ENCODE measurements at regions not wholly inside any gene's neighbourhood (a gene's known extent, or its start where the extent isn't known, plus 50 kb on each side); places are given as distances from the start of the nearest gene placed in this dataset.

- peaks cover 7% of the 10 kb centered on the region for H3K27me3 Mint-ChIP-seq (ENCODE audit: insufficient read depth, unreplicated experiment)
- BruUV-seq (replicated peaks), result no TSS peak
- Histone ChIP-seq H3K27me3 (replicated peaks; ENCODE audit: control insufficient read depth, insufficient read depth, low read length) (no peaks in the 10 kb centered on the region; the same call in 1 of the 2 replicates), H3K4me1 (no peaks in the 10 kb centered on the region), H3K9me3 (no peaks in the 10 kb centered on the region; the same call in 1 of the 2 replicates), H3K4me3 (ENCODE audit: low read depth, low read length) (no peak overlapping the region), H3K36me3 (ENCODE audit: control insufficient read depth, insufficient read depth, low read length) (no peaks in the 10 kb centered on the region)
- no peaks in the 10 kb centered on the region for H3K9me3 Mint-ChIP-seq (ENCODE audit: unreplicated experiment)
- H3K4me1 Mint-ChIP-seq (ENCODE audit: low read depth, unreplicated experiment), result no peaks in the 10 kb centered on the region
- POLR2A ChIA-PET, result no interaction called here
- no peak overlapping the region for H3K4me3 Mint-ChIP-seq (ENCODE audit: unreplicated experiment)
- CTCF ChIA-PET, result no interaction called here
- TF ChIP-seq, protein P1, sequence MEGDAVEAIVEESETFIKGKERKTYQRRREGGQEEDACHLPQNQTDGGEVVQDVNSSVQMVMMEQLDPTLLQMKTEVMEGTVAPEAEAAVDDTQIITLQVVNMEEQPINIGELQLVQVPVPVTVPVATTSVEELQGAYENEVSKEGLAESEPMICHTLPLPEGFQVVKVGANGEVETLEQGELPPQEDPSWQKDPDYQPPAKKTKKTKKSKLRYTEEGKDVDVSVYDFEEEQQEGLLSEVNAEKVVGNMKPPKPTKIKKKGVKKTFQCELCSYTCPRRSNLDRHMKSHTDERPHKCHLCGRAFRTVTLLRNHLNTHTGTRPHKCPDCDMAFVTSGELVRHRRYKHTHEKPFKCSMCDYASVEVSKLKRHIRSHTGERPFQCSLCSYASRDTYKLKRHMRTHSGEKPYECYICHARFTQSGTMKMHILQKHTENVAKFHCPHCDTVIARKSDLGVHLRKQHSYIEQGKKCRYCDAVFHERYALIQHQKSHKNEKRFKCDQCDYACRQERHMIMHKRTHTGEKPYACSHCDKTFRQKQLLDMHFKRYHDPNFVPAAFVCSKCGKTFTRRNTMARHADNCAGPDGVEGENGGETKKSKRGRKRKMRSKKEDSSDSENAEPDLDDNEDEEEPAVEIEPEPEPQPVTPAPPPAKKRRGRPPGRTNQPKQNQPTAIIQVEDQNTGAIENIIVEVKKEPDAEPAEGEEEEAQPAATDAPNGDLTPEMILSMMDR (IDR thresholded peaks at IDR 0.05; ENCODE audit: insufficient read depth in 1 of 2, low read depth in 1 of 2, low read length in 1 of 2, severe bottlenecking in 1 of 2, unreplicated experiment in 1 of 2), result no peak
- H3K27ac Mint-ChIP-seq (ENCODE audit: unreplicated experiment), result no peak overlapping the region
- H3K36me3 Mint-ChIP-seq (ENCODE audit: insufficient read depth, unreplicated experiment), result no peaks in the 10 kb centered on the region
- no peak for DNase-seq
- intact Hi-C loops (cut with micrococcal nuclease; ENCODE audit: unreplicated experiment), result no loop called here
Measured at GRCh38 chr10:23686722-23687121, 247.8 kb downstream of the OTUD1 start.

DNA sequence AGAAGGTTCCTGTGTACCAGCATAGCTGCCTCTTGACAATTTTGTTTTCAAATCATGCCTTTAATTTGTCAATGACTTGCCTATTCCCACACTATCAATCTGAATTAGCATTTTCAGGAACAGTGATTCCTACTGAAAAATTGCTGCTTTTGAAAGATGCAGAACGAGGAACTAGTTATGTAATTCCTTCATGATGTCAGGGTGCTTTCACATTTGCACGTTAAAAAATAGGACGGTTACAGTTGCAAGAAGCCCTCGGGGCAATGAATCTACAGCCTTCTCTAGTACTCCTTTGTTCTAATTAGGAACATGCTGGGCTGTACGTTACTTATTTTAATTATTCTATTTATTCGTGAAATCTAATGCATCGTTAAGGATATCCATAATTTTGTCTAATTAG, 253.9 kb downstream of the OTUD1 start:
- Mint-ChIP-seq H3K9me3 (ENCODE audit: unreplicated experiment) (no peaks in the 10 kb centered on the region), H3K4me3 (ENCODE audit: unreplicated experiment) (no peak overlapping the region), H3K36me3 (ENCODE audit: insufficient read depth, unreplicated experiment) (no peaks in the 10 kb centered on the region), H3K27ac (ENCODE audit: unreplicated experiment) (no peak overlapping the region), H3K4me1 (ENCODE audit: low read depth, unreplicated experiment) (no peaks in the 10 kb centered on the region), H3K27me3 (ENCODE audit: insufficient read depth, unreplicated experiment) (peaks cover 7% of the 10 kb centered on the region)
- no peaks in the 10 kb centered on the region for H3K9me3 ChIP-seq
- intact Hi-C loops (cut with micrococcal nuclease; ENCODE audit: unreplicated experiment), result no loop called here
- DNase-seq, result no peak
- TF ChIP-seq, protein P1 (IDR thresholded peaks at IDR 0.05; ENCODE audit: insufficient read depth in 1 of 2, low read depth in 1 of 2, low read length in 1 of 2, severe bottlenecking in 1 of 2, unreplicated experiment in 1 of 2), result no peak
- BruUV-seq (replicated peaks), result no TSS peak
- no peak overlapping the region for H3K4me3 ChIP-seq (ENCODE audit: low read depth, low read length)
- no peaks in the 10 kb centered on the region for H3K4me1 ChIP-seq
- ChIA-PET CTCF (no interaction called here), POLR2A (no interaction called here)
- no peaks in the 10 kb centered on the region for H3K27me3 ChIP-seq (replicated peaks; ENCODE audit: control insufficient read depth, insufficient read depth, low read length)
- no peaks in the 10 kb centered on the region for H3K36me3 ChIP-seq (ENCODE audit: control insufficient read depth, insufficient read depth, low read length)

GRCh38 chr10:23693501-23693901, 254.6 kb downstream of the OTUD1 start:
- Histone ChIP-seq H3K27me3 (replicated peaks; ENCODE audit: control insufficient read depth, insufficient read depth, low read length) (no peaks in the 10 kb centered on the region), H3K4me3 (ENCODE audit: low read depth, low read length) (no peak overlapping the region), H3K9me3 (no peaks in the 10 kb centered on the region), H3K4me1 (no peaks in the 10 kb centered on the region), H3K36me3 (ENCODE audit: control insufficient read depth, insufficient read depth, low read length) (no peaks in the 10 kb centered on the region)
- no peaks in the 10 kb centered on the region for H3K9me3 Mint-ChIP-seq (ENCODE audit: unreplicated experiment)
- intact Hi-C loops (cut with micrococcal nuclease; ENCODE audit: unreplicated experiment), result no loop called here
- BruUV-seq (replicated peaks), result no TSS peak
- no peaks in the 10 kb centered on the region for H3K36me3 Mint-ChIP-seq (ENCODE audit: insufficient read depth, unreplicated experiment)
- TF ChIP-seq, protein P1 (IDR thresholded peaks at IDR 0.05; ENCODE audit: insufficient read depth in 1 of 2, low read depth in 1 of 2, low read length in 1 of 2, severe bottlenecking in 1 of 2, unreplicated experiment in 1 of 2), result no peak
- no peak for DNase-seq
- no peak overlapping the region for H3K27ac Mint-ChIP-seq (ENCODE audit: unreplicated experiment)
- no peak overlapping the region for H3K4me3 Mint-ChIP-seq (ENCODE audit: unreplicated experiment)
- ChIA-PET CTCF (no interaction called here), POLR2A (no interaction called here)
- peaks cover 7% of the 10 kb centered on the region for H3K27me3 Mint-ChIP-seq (ENCODE audit: insufficient read depth, unreplicated experiment)
- H3K4me1 Mint-ChIP-seq (ENCODE audit: low read depth, unreplicated experiment), result no peaks in the 10 kb centered on the region

Measured in Caco-2 (cell line).